Left kidney (tissue), 1 donor: ENCODE measurements at regions not wholly inside any gene's neighbourhood (a gene's known extent, or its start where the extent isn't known, plus 50 kb on each side); places are given as distances from the start of the nearest gene placed in this dataset.

Source experiments
- DNase-seq: peaks from one replicate; pipeline ENCODE4 v3.0.0-alpha.2; 2013

DNA sequence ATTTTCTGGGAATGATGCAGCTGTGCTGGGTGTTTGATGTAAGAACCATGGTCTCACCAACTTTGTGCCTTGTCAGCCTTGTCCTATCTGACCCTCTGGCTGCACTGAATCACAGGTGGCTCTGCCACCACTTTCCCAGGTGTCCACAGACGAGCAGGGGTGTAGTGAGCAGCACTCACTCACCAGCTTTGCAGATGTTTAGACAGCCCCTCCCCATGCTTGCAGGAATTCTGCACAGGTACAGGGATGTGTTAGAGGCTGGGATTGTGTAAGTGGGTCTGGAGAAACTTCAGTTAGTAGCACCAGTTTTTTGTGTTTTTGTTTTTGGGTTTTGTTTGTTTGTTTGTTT, 88.2 kb upstream of the NAA20 start:
- no peak for DNase-seq

- DNase-seq, result no peak
Measured at GRCh38 chr20:19929481-19930145, 87.5 kb upstream of the NAA20 start.

- no peak for DNase-seq
Measured at GRCh38 chr20:19930426-19930825, 86.7 kb upstream of the NAA20 start.

- no peak for DNase-seq
Measured at GRCh38 chr20:19932170-19932667, 84.9 kb upstream of the NAA20 start.

DNA sequence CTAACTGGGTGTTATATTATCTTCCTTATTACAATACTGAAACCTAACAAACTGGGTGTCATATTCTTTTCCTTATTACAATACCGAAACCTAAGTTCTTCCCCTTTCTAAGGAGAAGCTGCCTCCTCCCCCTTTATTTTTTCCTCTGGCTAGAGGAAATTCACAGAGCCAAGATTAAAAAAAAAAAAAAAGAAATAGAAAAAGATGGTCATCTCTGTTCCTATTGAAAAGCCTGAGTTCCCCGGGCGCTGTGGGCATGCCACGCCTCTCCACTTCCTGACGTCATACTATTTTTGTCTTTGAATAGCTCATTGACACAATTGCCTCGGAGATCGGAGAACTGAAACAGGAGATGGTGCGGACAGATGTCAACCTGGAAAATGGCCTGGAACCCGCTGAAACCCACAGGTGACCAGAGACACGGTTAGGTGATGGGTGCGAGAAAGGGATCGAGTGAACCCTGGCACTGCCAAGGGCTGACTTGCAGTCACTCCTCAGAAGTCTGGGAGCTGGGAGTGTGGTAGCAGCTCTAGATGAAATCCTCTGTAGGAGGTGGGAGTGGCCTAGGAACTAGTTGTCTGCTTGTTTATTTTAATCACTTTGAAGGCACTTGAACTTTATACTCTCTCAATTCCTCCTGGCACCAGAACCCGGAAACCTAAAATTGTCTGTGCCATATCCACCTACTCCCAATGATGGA, 82.2 kb upstream of the NAA20 start:
- no peak for DNase-seq

DNA sequence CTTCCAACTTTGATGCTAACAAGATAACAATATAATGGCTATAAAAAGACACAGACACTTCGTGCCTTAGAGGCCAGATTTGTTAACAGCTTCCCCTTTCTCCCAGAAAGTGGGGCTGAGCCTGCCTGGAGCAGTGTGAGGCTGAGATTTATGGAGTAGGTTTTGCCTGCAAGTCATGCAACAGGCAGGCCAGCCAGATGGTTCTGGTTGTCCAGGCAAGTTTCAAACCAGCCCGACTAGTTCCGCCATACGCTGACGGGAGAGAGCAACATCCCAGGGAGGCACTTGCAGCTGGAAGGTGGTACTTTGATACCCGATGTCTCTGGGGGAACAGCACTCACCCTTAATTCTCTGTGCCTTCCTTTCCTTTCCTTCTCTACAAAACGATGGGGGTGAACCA, 81.3 kb upstream of the NAA20 start:
- DNase-seq, result no peak

GRCh38 chr20:19936466-19937200, 80.5 kb upstream of the NAA20 start:
- DNase-seq, result no peak

GRCh38 chr20:19937218-19937617, 79.9 kb upstream of the NAA20 start:
- no peak for DNase-seq

- no peak for DNase-seq
Measured at GRCh38 chr20:19937651-19938420, 79.3 kb upstream of the NAA20 start.

DNA sequence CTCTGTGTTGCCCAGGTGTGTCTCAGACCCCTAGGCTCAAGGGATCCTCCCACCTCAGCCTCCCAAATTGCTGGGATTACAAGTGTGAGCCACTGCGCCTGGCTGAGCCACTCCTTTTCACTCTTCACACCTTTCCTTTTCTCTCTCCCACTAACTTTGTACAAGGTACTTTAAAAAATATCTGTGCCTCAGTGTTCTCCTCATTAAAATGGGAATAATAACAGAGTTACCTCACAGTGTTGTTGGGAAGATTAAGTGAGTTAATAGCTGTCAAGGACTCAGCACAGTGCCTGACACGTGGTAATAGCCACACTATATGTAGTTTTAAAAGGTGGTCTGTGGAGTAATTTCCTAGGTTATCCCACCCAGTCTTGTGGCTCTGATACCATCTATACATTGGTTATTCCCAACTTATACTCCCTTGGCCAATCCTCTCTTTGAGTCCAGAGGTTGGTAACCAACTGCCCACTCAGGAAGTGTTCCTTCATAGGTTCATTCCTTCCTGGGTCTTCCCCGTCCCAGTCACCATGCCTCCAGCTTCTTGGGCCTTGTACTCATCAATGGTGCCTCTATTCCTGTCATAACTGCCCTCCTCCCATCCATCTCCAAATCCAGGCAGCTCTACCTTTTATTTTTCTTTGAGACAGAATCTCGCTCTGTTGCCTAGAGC, 78.6 kb upstream of the NAA20 start:
- DNase-seq, result no peak

GRCh38 chr20:19940988-19941460, 76.1 kb upstream of the NAA20 start:
- no peak for DNase-seq

DNA sequence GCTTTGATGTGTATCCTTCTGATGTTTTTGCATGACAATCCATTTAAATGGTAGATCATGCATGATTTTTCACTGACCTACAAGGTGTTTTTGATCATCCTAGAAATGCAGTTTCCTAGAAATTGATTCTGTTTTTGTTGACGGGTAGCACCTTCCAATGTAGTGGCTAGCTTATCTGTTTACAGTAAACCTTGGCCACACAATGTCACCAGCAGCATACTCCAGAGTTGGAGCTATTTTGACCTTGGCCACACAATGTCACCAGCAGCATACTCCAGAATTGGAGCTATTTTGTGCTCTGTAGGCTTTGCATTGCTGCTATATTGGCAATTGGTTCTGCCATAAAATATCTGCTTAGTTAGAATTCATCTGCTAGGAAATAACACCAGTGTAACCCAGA, 74.6 kb upstream of the NAA20 start:
- no peak for DNase-seq

DNA sequence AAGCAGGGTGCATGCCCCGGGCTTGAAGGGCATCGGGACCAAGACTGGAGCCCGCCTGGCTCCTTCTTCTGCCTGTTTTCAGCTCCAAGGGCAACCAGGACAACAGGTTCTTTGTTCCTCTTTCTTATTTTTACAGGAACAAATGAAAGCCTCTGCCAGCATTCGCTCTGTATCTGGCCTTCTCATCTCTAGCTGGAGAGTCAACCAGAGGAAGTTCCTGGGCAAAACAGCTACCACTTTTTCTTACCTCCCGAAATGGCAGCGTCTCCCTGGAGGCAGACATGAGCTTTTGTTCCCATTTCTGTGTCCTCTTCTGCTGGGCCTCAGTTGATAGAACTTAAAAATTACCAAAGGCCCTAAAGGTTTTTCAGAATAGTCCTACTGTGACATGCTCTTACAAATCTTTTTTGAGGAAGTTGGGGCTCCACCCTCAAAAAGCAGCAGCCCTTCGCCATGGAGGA, 74.1 kb upstream of the NAA20 start:
- DNase-seq, result no peak

DNA sequence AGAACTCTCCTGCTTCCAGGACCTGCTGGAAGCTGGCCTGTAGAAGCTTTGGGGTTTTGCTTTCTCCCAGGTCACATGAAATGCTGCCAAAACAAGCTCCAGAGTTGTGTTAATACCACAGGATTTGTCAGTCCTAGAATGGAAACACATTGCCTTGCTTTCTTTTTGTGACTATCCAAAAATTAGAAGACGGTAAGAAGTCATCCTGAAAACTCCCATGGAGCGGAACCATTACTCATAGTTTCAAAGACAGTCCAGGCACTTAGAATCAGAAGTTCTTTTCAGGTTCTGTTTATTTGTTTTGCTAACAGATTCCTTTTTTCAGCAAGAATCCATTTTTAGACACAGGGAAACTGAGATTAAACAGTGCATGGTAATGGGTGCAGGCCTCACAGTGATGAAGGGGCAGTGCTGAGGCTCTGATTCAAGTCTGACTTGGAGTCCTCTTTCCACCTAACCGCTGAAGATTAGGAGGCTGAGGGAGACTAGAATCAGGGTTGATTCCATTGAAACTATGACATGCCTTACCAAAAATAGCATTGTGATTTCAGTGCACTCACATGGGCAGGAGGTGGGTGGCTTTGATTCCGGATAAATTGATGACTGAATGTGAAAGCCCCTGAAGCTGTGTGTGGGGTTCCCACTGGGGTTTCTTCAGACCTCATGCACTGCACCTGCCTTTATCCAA, 72.2 kb upstream of the NAA20 start:
- DNase-seq, result no peak

DNA sequence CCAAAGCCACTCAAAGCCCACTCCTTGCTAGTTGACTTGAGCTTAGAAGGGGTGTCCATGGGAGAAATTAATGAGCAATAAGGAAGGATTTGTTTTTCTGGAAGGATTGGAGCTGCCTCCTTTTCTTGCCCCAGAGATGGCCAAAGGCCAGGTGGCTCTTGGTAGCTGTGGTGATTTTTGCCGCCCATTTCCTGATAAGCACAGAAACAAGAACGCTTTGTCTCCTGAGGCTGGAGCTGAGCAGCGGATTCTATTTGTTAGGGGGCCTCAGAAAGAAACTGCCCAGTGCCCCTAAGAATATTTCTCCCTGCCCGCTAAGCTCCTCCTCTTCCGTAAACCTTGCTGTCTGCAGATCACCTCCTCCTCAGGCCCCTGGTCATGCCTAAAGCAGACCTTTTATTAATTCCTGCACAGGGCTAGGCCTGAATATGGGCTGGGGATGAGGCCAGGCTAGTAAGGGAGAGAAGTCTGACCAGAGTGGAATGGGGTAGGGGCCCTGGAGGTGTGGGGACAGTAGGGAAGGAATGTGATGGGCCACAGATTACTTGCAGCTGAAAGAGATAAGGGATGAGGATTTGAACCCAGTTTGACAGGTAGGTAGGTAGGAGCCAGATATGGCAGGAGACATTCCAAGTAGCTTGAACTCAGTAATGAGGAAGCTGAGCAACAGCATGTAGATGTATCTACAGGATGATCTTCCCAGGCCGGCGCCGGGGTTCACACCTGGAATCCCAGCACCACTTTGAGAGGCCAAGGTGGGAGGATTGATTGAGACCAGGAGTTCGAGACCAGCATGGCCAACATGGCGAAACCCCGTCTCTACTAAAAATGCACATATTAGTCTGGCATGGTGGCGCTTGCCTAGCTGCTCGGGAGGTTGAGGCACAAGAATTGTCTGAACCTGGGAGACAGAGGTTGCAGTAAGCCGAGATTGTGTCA, 71.2 kb upstream of the NAA20 start:
- no peak for DNase-seq

- no peak for DNase-seq
Measured at GRCh38 chr20:19947611-19948264, 69.4 kb upstream of the NAA20 start.

GRCh38 chr20:19949195-19949867, 67.8 kb upstream of the NAA20 start:
- no peak for DNase-seq

DNA sequence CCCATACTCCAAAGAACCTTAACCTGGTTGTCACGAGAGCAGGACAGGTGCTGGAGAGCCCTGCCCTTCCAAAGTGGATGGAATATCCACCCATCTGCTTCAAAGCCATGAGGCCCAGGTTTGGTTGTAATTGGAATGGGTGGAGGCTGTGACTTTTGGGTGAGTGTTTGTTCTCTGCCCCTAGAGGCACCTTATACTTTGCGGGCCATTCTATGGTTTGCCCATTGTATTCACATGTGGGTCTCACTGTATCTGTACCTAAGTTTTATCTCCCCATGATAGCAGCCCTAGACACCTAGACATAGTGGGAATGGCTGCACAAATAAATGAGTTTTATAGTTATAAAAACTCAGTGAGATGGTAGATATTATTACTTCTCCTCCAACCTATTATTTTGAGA, 67.1 kb upstream of the NAA20 start:
- DNase-seq, result no peak

DNA sequence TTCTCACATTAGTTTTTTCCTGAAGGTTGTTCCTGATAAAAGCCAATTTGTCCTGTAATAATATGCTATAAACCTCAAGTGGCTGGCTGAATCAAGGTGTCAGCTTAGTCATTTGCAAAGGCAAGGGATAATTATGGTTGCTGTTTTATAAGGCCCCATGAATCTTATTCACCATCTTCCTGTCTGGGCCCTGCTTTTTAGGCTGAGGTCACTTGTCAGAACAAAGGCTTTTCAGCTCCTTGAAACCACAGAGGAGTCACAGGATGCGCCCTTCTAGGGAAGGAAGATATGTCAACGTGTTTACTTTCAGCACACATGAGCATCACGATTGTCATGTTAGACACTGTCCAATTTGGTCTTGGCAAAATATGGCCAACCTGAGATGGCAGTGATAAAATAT, 64.8 kb upstream of the NAA20 start:
- DNase-seq, result no peak
